ENCODE measurements at regions not wholly inside any gene's neighbourhood (a gene's known extent, or its start where the extent isn't known, plus 50 kb on each side); places are given as distances from the start of the nearest gene placed in this dataset.

DNA sequence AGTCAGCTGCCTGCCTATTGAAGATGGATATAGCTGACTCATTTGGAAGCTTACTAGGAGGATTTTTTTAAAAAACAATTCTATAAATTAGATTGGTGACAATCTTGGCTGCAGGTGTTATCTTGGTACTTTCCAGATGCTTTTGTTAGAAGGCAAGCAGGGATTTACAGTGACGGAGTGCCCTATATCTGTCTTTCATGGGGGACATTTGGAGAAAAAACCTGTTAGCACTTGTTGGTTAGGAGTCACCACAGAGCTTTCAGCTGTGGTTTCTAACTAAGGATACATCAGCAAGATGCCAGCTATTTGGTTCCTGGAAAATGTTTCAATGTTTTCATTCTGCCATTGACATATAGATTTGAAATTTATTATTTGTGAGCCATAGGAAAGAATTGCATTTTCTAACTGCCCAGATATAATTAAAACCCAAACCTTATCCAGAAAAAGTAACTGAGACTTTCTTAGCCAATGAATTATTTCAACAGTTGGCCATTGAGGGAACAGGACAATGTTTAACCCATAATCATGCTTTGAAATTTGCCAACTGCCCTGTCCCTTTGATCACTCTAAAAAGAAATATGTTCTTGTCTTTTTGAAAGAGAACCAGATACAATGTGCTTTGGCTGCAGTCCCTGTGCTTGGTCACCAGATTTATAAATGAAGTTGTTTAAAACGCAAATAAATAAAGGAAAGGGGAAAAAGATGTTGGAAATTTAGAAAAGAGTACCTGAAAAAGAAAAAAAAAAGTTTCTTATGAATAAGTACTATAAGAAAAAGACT lies 761.0 kb upstream of the CXADR start:
- DNase-seq (ENCODE audit: low read depth in 2 of 2) = no peak

DNA sequence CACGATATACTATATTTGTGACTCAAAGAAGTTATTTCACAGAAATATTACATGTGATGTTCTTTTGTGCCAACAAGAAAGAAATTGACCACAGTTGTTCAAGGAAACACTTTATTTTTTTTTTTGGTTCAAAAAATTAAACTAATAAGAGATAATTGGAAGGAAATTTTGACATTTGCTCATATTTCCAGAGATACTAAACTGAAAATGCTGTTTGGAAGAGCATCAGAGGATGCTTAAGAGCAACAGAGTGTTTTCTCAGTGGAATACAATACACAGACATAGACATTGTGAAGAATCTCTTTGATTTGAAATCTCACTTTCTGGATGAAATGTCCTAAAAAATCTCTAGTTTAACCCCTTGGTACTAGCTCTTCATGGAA lies 760.4 kb upstream of the CXADR start:
- DNase-seq (ENCODE audit: low read depth in 2 of 2) = no peak

DNA sequence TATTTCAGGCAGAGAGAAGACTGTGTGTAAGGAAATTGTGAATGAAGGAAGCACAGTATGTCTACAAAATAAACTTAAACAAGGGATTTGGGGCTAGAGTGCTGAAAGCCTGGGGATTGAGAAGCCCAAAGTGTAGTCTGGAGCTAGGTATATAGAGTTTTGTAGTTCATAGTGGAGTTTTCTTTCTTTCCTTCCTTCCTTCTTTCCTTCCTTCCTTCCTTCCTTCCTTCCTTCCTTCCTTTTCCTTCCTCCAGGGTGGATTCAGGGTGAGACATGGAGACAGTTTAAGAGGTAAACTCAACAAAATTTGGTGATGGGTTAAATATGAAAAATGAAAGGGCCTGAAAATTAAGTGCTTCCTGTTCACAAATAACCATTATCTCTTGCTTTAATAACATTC lies 757.8 kb upstream of the CXADR start:
- DNase-seq (ENCODE audit: low read depth in 2 of 2) = no peak

DNA sequence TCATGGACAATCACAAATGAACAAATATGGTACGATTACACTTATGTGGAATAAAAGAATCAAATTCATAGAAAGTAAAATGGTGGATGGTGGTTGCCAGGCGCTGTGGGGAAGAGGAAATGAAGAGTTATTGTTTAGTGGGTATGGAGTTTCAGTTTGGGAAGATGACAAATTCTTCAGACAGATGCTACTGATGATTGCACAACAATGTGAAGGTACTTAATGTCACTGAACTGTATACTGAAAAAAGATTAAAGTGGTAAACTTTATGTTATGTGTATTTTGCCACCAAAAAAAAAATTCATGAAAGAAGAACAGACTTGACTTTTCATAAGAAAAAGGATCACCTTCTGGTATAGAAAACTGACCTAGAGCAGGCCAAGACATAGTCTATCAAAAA lies 745.6 kb upstream of the CXADR start:
- no peak for DNase-seq (ENCODE audit: low read depth in 2 of 2)

DNA sequence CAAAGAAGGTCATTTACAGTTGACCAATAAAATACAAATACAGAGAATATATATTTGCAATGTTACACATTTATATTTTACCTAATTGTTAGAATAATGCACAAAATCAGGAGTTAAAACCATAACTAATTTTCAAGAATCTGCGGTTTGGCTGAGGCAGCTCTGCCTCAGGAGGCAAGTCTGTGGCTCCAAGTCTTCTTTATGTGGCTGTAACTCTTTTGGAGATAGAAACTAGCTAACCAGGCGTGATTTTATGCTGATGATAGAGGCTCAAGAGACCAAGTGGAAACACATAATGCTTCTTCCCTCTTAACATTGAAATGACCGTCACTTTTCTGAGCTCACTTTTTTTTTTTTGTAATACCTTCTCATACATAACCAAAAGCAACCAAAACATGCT lies 744.7 kb upstream of the CXADR start:
- DNase-seq (ENCODE audit: low read depth in 2 of 2) = no peak

DNA sequence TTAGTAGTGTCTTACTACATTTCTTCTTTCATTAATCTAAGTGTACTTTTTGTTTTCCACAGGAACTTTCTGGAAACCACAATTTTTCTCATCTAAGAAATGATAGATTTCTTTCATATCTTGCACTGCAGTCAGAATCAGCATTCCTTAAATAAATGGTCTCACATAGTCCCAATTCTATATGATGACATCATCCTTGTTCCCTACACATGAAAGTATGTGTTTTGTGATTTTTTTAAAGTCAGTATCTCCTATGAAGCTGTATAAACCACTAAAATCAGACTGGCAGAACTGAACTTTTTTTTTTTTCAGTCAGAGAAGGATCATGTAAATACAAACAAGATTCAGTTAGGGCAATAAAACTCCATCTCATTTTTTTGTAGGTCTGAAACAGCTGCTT lies 742.6 kb upstream of the CXADR start:
- no peak for DNase-seq (ENCODE audit: low read depth in 2 of 2)

DNA sequence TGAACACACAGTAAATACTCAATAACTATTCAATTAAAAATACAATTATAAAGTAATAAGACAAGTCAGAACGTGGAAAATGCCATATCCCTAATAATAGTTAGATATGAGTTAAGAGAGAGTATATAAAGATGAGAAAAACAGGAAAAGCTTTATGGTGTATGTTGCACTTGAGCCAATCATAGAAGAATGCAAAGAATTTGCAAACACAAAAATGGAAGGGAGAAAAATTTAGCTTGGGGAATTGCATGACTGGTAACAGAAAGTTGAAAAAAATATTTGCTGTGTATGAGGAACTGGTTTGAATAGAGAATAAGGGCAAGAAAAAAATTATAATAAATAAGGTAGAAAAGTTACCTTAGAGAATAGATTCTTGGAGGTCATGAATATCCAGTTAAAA lies 739.6 kb upstream of the CXADR start:
- DNase-seq (ENCODE audit: low read depth in 2 of 2) = no peak

DNA sequence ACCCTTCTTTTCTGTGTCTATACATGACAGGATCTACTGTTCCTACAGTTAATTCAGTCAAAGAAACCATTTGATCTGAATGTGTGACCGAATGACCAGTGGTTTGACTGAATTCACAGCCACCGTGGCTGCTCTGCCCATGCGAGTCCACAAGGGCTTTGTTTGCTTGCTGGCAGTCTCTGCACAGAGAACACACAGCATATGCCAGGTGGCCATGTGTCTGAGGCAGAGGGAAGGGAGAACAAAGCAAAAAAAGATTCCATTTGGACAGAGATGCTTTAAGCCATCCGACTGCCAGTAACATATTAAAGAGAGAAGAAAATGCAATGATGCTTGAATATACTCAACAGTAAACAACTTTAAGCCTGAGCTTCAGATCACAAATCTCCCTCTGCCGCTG lies 737.8 kb upstream of the CXADR start:
- DNase-seq (ENCODE audit: low read depth in 2 of 2) = no peak

DNA sequence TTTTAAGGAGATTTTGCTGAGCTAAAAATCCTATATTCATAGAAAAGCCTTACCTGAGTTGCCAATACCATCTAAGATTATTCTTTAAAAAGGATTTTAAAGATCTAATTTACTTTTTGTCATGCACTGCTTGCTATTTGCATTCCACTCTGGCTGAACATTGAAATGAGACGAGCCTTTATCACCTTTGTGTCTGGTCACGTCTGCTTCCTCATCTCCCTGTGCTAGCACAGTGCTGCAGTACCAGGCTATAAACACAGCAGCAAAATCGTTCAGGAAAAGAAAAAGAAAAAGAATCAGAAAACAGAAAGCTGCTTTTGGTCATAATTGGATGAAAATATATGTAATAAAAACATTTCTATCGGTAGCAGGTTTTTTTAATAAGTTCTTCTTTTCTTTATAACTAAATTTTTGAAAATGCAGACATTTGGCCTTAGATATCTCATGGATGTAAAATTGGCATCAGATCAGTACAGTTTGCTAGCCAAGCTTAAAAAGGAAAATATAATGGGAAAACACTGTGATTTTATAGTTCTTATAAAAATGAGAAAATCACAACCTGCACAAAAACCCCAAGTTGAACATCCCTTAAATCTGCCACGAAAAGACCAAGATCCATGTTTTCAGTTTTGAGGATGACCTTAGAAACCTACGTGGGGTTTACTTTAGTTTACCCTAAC lies 735.7 kb upstream of the CXADR start:
- DNase-seq (ENCODE audit: low read depth in 2 of 2) = no peak

DNA sequence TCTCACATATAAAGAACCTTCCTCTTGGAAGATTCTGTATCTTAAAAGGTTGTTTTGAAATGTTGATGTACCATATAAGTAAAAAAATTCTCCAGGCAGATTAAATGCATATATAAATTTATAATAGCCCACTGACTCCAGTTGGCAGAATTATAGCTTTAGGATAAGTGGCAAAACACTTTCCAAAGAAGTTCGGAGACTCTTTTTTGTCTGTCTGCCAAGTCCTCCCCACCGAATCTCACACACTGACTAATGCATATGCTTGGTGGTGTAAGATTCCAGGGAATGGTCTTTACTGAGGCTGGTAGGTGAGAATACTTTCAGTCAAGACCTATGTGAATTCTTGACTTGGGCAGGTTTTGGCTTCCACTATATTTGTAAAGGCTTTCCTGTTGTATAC lies 724.3 kb upstream of the CXADR start:
- no peak for DNase-seq (ENCODE audit: low read depth in 2 of 2)

DNA sequence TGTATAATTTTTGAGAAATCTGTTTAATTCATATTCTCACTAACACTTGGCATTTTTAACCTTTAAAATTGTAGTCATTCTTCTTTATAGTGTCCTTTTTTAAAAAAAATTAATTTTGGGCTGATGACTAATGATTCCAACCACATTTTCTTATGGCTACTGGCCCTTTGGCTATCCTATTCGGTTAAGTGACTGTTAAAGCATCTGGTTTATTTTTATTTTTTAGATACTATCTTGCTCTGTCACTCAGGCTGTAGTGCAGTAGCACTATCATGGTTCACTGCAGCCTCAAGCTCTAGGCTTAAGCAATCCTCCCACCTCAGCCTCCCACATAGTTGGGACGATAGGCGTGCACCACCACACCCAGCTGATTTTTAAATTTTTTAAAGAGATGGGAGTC lies 723.2 kb upstream of the CXADR start:
- DNase-seq (ENCODE audit: low read depth in 2 of 2) = no peak

DNA sequence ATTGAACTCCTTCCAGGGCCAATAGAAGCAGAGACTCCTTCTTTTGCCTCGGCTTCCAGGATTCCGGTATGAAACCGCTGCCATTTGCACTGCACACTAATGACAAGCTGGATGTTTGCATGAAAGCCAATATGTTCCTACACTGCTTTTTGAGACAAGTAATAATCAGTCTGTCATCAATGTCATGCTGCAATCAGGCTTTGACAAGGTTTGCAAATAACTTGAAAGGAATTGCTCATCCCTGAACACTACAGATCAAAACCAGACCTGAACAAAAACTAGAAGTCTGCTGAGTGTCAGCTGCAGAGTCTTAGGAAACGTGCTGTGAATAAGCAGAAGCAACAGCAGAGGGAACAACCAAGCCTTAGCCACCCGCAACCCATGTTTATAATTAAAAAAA lies 720.7 kb upstream of the CXADR start:
- no peak for DNase-seq (ENCODE audit: low read depth in 2 of 2)

DNA sequence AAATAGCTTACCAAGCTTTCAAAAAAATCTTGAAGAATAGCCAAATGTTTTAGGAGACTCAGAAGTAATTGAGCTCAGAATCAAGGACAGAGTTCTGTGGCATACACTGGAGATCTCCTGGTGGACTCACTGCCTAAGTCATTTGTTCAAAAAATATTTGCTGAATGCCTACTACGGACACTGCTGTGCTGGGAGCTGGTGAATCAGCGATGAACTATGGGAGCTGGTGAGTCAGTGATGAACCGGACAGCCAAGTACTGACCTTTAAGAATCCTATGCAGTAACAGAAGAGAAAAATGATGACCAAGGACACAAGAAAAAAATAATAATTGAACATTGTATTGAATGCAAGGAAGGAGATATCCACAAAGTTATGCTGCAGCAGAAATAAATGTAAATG lies 717.9 kb upstream of the CXADR start:
- DNase-seq (ENCODE audit: low read depth in 2 of 2) = no peak

DNA sequence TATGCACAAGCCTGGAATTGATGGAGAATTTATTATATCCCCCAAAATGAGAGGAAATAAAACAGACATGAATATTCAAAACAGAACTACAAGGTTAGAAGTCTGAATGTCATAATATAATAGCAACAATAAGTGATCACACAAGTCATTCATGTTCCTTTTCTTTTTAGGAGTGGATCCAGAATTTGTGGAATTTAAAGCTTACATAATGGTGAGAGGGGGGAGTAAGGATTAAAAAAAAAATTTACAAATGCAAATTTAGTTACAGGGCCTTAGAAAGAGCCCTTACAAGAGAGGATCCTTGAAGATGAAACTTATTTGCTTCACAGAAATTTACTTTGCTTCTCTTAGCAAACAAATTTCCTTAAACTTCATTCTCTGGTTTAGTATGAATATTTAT lies 716.1 kb upstream of the CXADR start:
- no peak for DNase-seq (ENCODE audit: low read depth in 2 of 2)

DNA sequence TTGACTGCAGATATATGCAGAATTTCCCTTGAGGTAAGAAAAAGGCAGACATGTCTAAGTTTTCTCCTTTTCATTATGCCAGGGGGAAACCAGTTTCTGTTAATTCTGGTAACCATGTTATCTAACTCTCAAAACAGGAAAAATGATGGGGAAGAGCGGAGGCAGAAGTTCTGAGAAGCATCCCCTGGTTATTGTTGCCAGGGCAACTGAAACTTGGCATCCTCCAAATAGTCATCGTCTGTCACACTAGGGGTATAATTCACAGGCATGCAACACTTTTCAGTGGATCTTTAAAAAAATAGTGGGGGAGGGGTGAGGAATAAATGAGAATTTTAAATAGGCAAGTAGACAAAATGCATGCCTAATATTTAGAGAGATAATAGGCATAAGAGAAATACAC lies 715.3 kb upstream of the CXADR start:
- no peak for DNase-seq (ENCODE audit: low read depth in 2 of 2)

DNA sequence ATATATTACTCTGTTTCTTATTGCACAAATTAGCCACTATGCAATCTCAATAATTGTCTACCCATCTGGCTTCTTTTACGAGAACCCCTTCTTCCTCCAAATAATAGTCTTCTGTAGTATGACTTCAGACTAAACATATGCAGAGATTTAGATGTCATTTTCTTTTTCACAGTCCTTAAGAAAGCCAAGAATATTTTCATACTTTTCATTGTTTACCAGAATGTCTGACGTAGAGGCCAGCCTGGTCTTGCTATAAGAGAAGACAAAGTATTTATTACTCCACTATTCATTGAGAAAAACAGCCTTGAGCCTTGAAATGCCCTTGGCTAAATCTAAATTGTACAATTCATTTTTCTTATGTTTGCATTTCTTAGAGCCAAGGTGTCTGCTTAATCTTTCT lies 714.9 kb upstream of the CXADR start:
- DNase-seq (ENCODE audit: low read depth in 2 of 2) = no peak

DNA sequence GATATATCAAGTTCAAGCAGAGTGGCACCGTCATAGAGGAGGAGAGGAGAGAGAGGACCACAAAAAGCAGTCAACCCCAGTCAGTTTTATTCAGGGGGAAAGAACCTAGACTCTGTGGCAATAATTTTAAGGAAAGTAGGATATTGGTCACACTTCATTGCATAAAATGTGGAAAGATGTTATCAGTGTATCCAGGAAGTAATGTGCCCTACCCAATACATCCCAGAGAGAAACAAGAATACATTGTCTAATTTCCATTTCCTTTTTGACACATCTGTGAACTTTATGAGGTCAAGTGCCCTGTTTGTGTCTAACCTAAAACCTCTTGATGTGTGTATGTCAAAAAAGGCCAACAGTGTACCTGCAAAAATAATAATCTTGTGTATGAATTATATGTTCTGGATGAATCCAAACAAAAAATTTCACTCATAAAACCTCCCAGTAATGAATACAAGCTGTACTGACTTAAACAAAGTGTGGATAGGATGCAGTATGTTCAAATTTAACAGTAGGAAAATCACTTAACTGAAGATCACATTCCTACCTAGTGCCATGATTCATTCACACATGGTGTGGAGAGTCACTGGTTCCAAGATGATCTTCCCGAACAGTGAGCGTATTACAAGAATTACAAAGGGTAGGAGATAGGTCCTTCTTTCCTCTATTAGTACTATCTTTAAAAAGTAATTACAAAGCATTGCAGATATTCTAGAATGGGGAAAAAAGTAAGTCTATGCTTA lies 712.1 kb upstream of the CXADR start:
- DNase-seq (ENCODE audit: low read depth in 2 of 2) = no peak

DNA sequence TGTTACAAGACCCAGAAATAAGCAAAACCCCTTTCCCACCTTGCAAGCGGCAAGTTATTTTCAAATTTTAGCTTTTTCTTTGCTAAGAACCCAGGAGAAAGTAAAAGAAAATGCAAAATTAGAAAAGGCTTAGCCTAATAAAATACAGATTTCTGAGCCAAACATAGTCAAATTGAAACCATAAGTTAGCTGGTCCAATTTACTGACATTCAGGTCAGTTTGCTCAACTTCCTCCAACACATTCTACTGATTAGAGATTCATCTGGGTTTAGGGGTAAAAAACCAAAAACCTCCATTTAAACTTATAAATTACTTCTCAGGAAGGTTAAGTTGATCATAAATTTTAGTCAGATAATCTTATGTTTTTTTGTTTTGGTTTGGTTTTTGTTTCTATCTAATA lies 701.8 kb upstream of the CXADR start:
- DNase-seq (ENCODE audit: low read depth in 2 of 2) = no peak

DNA sequence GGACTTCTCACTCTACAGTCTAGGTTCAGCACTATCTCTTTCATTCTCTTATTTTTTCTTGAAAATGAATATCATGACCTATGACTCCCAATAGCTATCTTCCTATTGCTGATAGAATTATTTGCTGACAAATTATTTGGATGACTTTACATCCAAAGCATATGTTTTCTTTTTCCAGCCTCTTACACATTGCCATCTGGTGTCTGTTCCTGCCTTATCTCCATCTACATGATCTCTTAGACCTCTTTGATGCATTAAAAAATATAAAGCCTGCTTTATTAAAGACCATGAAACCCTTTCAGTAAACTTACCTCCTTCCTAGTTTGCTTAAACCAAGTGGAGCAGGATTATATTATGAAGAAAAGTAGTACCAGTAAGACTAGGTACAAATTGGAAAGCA lies 700.9 kb upstream of the CXADR start:
- no peak for DNase-seq (ENCODE audit: low read depth in 2 of 2)

DNA sequence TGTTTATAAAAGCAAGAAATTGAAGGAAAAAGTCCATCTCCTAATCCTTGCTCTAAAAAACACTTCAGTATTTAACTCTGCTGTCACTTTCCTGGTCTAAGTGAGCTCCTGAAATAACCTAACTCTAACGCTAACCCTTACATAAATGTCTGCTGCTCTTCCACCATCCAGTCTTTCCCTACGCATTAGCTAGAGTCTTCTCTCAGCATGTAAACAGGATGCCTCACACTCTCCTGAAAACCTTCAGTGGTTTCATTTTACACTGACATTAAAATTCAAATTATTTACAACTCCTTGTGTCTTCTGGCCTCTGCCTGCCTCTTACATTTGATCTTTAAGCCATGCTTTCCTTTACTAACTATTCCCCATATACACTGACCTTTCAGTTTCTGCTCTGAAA lies 697.6 kb upstream of the CXADR start:
- no peak for DNase-seq (ENCODE audit: low read depth in 2 of 2)

DNA sequence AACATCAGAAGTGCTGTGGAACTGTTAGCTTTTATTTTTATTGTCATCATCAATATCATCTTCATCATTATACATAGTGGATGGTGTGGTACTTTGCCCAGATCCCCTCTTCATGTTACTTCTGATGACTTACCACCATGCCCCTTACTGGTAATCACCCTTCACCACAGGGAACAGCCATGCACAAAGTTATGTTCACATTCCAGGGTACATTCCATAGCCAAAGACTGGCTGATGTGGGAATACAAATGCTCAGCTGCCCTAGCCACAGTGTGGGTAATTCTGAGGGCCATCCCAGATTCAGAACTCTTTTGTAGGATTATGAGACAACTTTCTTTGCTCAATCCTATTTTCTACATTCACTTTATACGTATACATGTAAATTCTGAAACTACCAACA lies 691.3 kb upstream of the CXADR start:
- no peak for DNase-seq (ENCODE audit: low read depth in 2 of 2)

DNA sequence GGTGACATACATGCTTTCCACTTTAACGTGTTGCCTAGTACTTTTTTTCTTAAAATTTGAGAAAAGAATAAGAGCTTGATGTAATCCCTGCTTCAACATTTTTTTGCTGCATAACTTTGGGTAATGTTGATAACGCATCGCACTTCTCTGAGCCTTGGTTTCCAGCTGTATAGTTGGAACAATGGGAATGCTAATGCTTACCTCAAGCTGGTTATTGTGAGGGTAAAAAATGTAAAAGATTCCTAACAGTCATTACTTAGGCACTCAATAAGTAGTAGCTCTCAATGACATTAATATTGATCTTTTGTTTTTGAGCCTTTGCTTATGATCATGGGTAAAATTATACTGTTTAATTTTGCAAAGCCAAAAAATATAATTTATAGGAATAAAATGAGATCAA lies 683.3 kb upstream of the CXADR start:
- DNase-seq (ENCODE audit: low read depth in 2 of 2) = no peak

DNA sequence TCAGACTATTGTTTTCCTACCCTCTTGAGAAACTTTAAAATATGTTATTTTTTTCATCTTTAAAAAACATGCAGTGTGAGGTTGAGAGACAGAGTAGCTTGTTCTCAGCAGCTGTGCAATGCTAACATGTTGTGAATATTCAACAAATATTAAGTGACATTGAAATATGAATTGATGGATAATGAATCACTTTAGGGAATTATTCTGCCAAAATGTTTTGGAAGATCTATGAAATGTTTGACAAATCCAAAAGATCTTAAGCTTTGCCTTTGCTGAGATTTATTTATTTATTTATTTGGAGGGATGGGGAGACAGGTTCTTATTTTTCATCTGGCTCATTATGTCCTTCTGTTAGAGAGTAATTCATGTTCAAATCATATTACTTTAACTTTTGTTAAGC lies 680.1 kb upstream of the CXADR start:
- no peak for DNase-seq (ENCODE audit: low read depth in 2 of 2)

Measured in stimulated activated CD8-positive, alpha-beta memory T cell treated with anti-CD3 and anti-CD28 coated beads, Interleukin-15, amount 100 ng/mL, for 48 hours (primary cell).